KBM-7 (cell line): ENCODE measurements at regions not wholly inside any gene's neighbourhood (a gene's known extent, or its start where the extent isn't known, plus 50 kb on each side); places are given as distances from the start of the nearest gene placed in this dataset.
"Not testable (repeated sequence)": the region's sequence is repeated elsewhere in the genome, so short reads cannot be mapped to it uniquely, and the experiment has no call there.

Experiments used
- DNase-seq: peaks from one replicate; pipeline ENCODE4 v3.0.0-alpha.2; 2015
- in situ Hi-C: fragments of 300-500 bp; cut with MboI; formaldehyde crosslinking; loops from 2 replicates; pipeline ENCODE4 v1.14.3; 2020; ENCODE audit warnings: low sequenced_read_pairs, low pct_unique_long_range_greater_than_20kb, mixed read lengths

- in situ Hi-C loops = no loop called here
- no peak for DNase-seq
Observed at GRCh38 chr2:153604133-153604532, 125.6 kb upstream of the RPRM start.

- DNase-seq = no peak
- in situ Hi-C loops = no loop called here
Observed at GRCh38 chr2:153606623-153607022, 128.1 kb upstream of the RPRM start.

- in situ Hi-C loops = no loop called here
Observed at GRCh38 chr2:153622285-153622684, 143.7 kb upstream of the RPRM start.

GRCh38 chr2:153623020-153623419 is 144.5 kb upstream of the RPRM start:
- no peak for DNase-seq
- in situ Hi-C loops = no loop called here

More at GRCh38 chr2:153622285-153622684, 143.7 kb upstream of the RPRM start:
- DNase-seq = peak; percentile 0

- in situ Hi-C loops = no loop called here
- DNase-seq = no peak
Observed at GRCh38 chr2:153626676-153627075, 148.1 kb upstream of the RPRM start.

GRCh38 chr2:153635494-153635893 is 156.9 kb upstream of the RPRM start:
- DNase-seq = no peak
- in situ Hi-C loops = no loop called here

- in situ Hi-C loops = no loop called here
- no peak for DNase-seq
Observed at GRCh38 chr2:153641046-153641445, 162.5 kb upstream of the RPRM start.

GRCh38 chr2:153644955-153645354 is 166.4 kb upstream of the RPRM start:
- no peak for DNase-seq
- in situ Hi-C loops = no loop called here

GRCh38 chr2:153645599-153645998 is 167.0 kb upstream of the RPRM start:
- in situ Hi-C loops = no loop called here
- DNase-seq = no peak

- in situ Hi-C loops = no loop called here
- DNase-seq = no peak
Observed at GRCh38 chr2:153657651-153658050, 179.1 kb upstream of the RPRM start.

- no peak for DNase-seq
- in situ Hi-C loops = no loop called here
Observed at GRCh38 chr2:153661801-153662200, 183.2 kb upstream of the RPRM start.

GRCh38 chr2:153663371-153663770 is 184.8 kb upstream of the RPRM start:
- no peak for DNase-seq
- in situ Hi-C loops = no loop called here

GRCh38 chr2:153664009-153664408 is 185.4 kb upstream of the RPRM start:
- in situ Hi-C loops = not testable (repeated sequence)

GRCh38 chr2:153667475-153667874 is 188.9 kb upstream of the RPRM start:
- DNase-seq = no peak
- in situ Hi-C loops = no loop called here

More at GRCh38 chr2:153664009-153664408, 185.4 kb upstream of the RPRM start:
- DNase-seq = not testable (repeated sequence)

GRCh38 chr2:153668923-153669322 is 190.4 kb upstream of the RPRM start:
- in situ Hi-C loops = no loop called here
- DNase-seq = no peak

- DNase-seq = no peak
- in situ Hi-C loops = no loop called here
Observed at GRCh38 chr2:153710128-153710527, 161.6 kb upstream of the GALNT13 start.

GRCh38 chr2:153715218-153715850 is 156.4 kb upstream of the GALNT13 start:
- in situ Hi-C loops = no loop called here
- no peak for DNase-seq

- no peak for DNase-seq
- in situ Hi-C loops = no loop called here
Observed at GRCh38 chr2:153717060-153717459, 154.7 kb upstream of the GALNT13 start.

GRCh38 chr2:153739394-153739793 is 132.3 kb upstream of the GALNT13 start:
- in situ Hi-C loops = no loop called here
- no peak for DNase-seq

- no peak for DNase-seq
- in situ Hi-C loops = no loop called here
Observed at GRCh38 chr2:153761936-153762335, 109.8 kb upstream of the GALNT13 start.

GRCh38 chr2:153766415-153766814 is 105.3 kb upstream of the GALNT13 start:
- in situ Hi-C loops = no loop called here
- peak; percentile 1 for DNase-seq
